Smooth muscle cell (in vitro differentiated cells): ENCODE measurements at regions not wholly inside any gene's neighbourhood (a gene's known extent, or its start where the extent isn't known, plus 50 kb on each side); places are given as distances from the start of the nearest gene placed in this dataset.

Source experiments
- DNase-seq: peaks from one replicate; lab custom pipeline; 2025; ENCODE audit not compliant: unreplicated experiment; lab: John Stamatoyannopoulos, UW
- H2AFZ ChIP-seq: fragments of 200-600 bp; sonication (generic); 2 replicates; pipeline ENCODE4 v1.6.0; 2016; ENCODE audit warnings: antibody characterized with exemption, low read depth, mild to moderate bottlenecking
- H3F3A ChIP-seq: fragments of 200-600 bp; sonication (generic); 2 replicates; pipeline ENCODE4 v1.6.0; 2017; ENCODE audit warnings: antibody characterized with exemption, low read depth
- H3K27ac ChIP-seq: fragments of 200-600 bp; sonication (generic); 2 replicates; pipeline ENCODE4 v1.5.1; 2016; ENCODE audit warnings: low read depth, mild to moderate bottlenecking
- H3K27me3 ChIP-seq: fragments of 200-600 bp; sonication (generic); 2 replicates; pipeline ENCODE4 v1.6.1; 2016; ENCODE audit warnings: low read depth, mild to moderate bottlenecking
- H3K36me3 ChIP-seq: fragments of 200-600 bp; sonication (generic); 2 replicates; pipeline ENCODE4 v1.5.1; 2016; ENCODE audit warnings: low read depth
- H3K4me1 ChIP-seq: fragments of 200-600 bp; sonication (generic); 2 replicates; pipeline ENCODE4 v1.5.1; 2016; ENCODE audit warnings: low read depth
- H3K4me2 ChIP-seq: fragments of 200-600 bp; sonication (generic); 2 replicates; pipeline ENCODE4 v1.6.0; 2016; ENCODE audit warnings: mild to moderate bottlenecking
- H3K4me3 ChIP-seq: fragments of 200-600 bp; sonication (generic); 2 replicates; pipeline ENCODE4 v1.5.1; 2016; ENCODE audit warnings: mild to moderate bottlenecking
- H3K79me2 ChIP-seq: fragments of 200-600 bp; sonication (generic); 2 replicates; pipeline ENCODE4 v1.6.0; 2016; ENCODE audit warnings: low read depth, mild to moderate bottlenecking
- H3K9ac ChIP-seq: fragments of 200-600 bp; sonication (generic); 2 replicates; pipeline ENCODE4 v1.6.0; 2016; ENCODE audit warnings: low read depth
- H3K9me3 ChIP-seq: fragments of 200-600 bp; sonication (generic); replicated peaks from 2 replicates; pipeline ENCODE4 v1.5.1; 2016; ENCODE audit warnings: low read depth
- H4K20me1 ChIP-seq: fragments of 200-600 bp; sonication (generic); 2 replicates; pipeline ENCODE4 v1.6.0; 2016; ENCODE audit warnings: low read depth
- CTCF ChIP-seq: fragments of 200-600 bp; sonication (generic); IDR thresholded peaks from 2 replicates; pipeline ENCODE4 v1.5.1; 2017; ENCODE audit warnings: borderline replicate concordance, mild to moderate bottlenecking, antibody characterized with exemption; ENCODE audit not compliant: insufficient read depth, poor library complexity, severe bottlenecking
- WGBS: methylation state at CpG from one replicate; pipeline ENCODE4 v1.1.7; 2016; ENCODE audit warnings: low lambda C conversion rate; 5-methylcytosine and 5-hydroxymethylcytosine counted together

DNA sequence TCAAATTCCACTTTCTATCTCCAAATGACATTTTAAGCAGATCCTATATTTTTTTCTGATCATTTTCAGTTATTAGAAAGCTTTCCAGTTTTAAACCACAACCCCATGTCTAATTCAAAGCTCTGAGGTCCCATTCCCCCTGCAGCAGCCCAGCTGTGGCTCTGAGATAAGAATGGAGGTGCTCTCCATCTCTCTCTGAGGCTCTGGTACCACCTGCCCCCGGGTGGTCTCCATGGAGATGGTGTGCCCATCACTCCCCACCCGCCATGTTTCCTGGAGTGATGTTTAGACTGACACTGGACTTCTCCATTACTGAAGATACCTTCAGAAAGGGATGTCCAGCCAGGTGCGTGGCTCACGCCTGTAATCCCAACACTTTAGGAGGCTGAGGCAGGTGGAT, 68.1 kb upstream of the SEC14L1 start:
- Histone ChIP-seq H3K79me2 (no peaks in the 10 kb centered on the region), H3F3A (no peaks in the 10 kb centered on the region), H3K4me3 (no peak overlapping the region), H3K4me2 (no peak overlapping the region), H3K27ac (no peak overlapping the region), H3K9me3 (no peaks in the 10 kb centered on the region), H4K20me1 (no peaks in the 10 kb centered on the region), H3K4me1 (no peaks in the 10 kb centered on the region), H2AFZ (no peak overlapping the region), H3K36me3 (no peaks in the 10 kb centered on the region), H3K27me3 (peaks cover 16% of the 10 kb centered on the region), H3K9ac (no peak overlapping the region)
- WGBS = 77% methylated on average over 4 of the region's 4 CpGs
- no peak for TF ChIP-seq CTCF
- no peak for DNase-seq

DNA sequence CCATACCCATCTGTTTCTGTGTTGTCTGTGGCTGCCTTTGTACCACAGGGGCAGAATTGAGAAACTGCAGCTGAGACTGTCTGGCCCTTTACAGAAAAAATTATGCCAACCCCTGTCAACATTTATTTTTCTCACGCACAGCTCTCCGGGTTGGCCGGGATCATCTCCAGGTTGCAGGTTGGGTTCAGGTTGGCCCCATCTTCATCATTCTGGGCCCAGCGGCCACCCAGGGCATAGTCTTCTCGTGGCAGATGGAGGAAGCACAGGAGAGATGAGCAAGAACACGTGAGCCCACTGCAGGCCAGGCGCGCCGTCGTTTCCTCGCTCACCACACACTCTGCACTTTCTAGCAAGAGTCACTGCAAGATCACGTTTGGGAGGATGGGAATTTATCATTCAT, 66.1 kb upstream of the SEC14L1 start:
- H3K9me3 ChIP-seq = no peaks in the 10 kb centered on the region
- no peaks in the 10 kb centered on the region for H4K20me1 ChIP-seq
- H3K9ac ChIP-seq = no peak overlapping the region
- H3K27me3 ChIP-seq = peaks cover 16% of the 10 kb centered on the region
- no peaks in the 10 kb centered on the region for H3K36me3 ChIP-seq
- no peak for TF ChIP-seq CTCF
- no peak for DNase-seq
- 87% methylated on average over 12 of the region's 12 CpGs for WGBS
- H3K27ac ChIP-seq = no peak overlapping the region
- H2AFZ ChIP-seq = no peak overlapping the region
- no peaks in the 10 kb centered on the region for H3F3A ChIP-seq
- H3K4me2 ChIP-seq = no peak overlapping the region
- no peak overlapping the region for H3K4me3 ChIP-seq
- no peaks in the 10 kb centered on the region for H3K79me2 ChIP-seq
- H3K4me1 ChIP-seq = no peaks in the 10 kb centered on the region

DNA sequence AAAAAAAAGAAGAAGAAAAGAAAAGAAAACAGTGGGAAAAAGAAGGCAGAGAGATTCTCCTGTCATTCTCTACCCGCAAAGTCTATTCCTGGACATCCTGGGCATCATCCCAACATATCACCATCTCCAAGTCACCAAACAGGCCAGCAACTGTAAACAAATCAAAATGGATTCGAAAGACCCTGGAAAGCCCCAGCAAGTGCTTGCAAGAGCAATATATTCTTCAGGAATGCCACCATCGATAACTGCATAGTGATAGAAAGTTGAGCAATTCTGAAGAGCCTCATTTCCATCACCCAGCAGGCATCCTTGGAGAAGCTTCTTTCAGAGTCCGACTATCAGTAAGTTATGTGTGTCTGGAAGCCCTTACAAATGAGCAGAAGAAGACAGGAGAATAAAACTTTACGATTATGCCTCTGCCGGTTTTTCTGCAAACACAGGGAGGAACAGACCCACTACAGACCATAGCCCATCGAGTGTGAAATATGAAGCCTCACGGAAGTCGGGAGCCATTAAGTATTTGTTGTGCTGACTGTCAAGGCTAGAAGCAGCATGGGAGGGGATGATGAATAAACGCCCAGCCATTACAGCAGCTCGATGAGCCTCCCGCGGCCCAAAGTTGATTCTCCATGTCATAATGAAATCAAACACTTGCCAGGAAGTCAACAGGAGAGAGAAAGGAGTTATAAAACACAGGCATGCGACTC, 64.5 kb upstream of the SEC14L1 start:
- no peaks in the 10 kb centered on the region for H4K20me1 ChIP-seq
- peaks cover 16% of the 10 kb centered on the region for H3K27me3 ChIP-seq
- no peaks in the 10 kb centered on the region for H3F3A ChIP-seq
- DNase-seq = no peak
- no peak overlapping the region for H2AFZ ChIP-seq
- H3K4me3 ChIP-seq = no peak overlapping the region
- no peak overlapping the region for H3K4me2 ChIP-seq
- no peak for TF ChIP-seq CTCF
- H3K79me2 ChIP-seq = no peaks in the 10 kb centered on the region
- no peak overlapping the region for H3K27ac ChIP-seq
- H3K9ac ChIP-seq = no peak overlapping the region
- no peaks in the 10 kb centered on the region for H3K4me1 ChIP-seq
- H3K36me3 ChIP-seq = no peaks in the 10 kb centered on the region
- WGBS = 68% methylated on average over 14 of the region's 14 CpGs
- H3K9me3 ChIP-seq = no peaks in the 10 kb centered on the region

- WGBS = 79% methylated on average over 5 of the region's 5 CpGs
- Histone ChIP-seq H2AFZ (no peak overlapping the region), H3K4me3 (no peak overlapping the region), H3K9me3 (no peaks in the 10 kb centered on the region), H3K36me3 (no peaks in the 10 kb centered on the region), H3K27ac (no peak overlapping the region), H3K4me2 (no peak overlapping the region), H3K27me3 (no peaks in the 10 kb centered on the region), H3K4me1 (peaks cover 4% of the 10 kb centered on the region), H3F3A (no peaks in the 10 kb centered on the region), H4K20me1 (no peaks in the 10 kb centered on the region), H3K79me2 (no peaks in the 10 kb centered on the region), H3K9ac (no peak overlapping the region)
- no peak for DNase-seq
- TF ChIP-seq CTCF = no peak
Observed at GRCh38 chr17:77083531-77083930, 57.2 kb upstream of the SEC14L1 start.
